RCC 7860 (cell line): ENCODE measurements at regions not wholly inside any gene's neighbourhood (a gene's known extent, or its start where the extent isn't known, plus 50 kb on each side); places are given as distances from the start of the nearest gene placed in this dataset.
A peak's percentile ranks its signal among the peaks of the same experiment; 100 is the strongest.
"Not testable (repeated sequence)": the region's sequence is repeated elsewhere in the genome, so short reads cannot be mapped to it uniquely, and the experiment has no call there.

Source experiments
- DNase-seq: peaks from one replicate; pipeline ENCODE4 v3.0.0-alpha.2; 2015; ENCODE audit warnings: low spot score
- FAIRE-seq: peaks from 2 replicates; lab custom pipeline; 2012; peaks lifted over from hg19 to GRCh38; lab: Jason Lieb, UNC

GRCh38 chr3:130569461-130570365 lies 52.7 kb downstream of the COL6A6 start:
- FAIRE-seq: no peak
- DNase-seq: no peak

GRCh38 chr3:130572769-130573168 lies 55.8 kb downstream of the COL6A6 start:
- DNase-seq (no peak), FAIRE-seq (no peak)

DNA sequence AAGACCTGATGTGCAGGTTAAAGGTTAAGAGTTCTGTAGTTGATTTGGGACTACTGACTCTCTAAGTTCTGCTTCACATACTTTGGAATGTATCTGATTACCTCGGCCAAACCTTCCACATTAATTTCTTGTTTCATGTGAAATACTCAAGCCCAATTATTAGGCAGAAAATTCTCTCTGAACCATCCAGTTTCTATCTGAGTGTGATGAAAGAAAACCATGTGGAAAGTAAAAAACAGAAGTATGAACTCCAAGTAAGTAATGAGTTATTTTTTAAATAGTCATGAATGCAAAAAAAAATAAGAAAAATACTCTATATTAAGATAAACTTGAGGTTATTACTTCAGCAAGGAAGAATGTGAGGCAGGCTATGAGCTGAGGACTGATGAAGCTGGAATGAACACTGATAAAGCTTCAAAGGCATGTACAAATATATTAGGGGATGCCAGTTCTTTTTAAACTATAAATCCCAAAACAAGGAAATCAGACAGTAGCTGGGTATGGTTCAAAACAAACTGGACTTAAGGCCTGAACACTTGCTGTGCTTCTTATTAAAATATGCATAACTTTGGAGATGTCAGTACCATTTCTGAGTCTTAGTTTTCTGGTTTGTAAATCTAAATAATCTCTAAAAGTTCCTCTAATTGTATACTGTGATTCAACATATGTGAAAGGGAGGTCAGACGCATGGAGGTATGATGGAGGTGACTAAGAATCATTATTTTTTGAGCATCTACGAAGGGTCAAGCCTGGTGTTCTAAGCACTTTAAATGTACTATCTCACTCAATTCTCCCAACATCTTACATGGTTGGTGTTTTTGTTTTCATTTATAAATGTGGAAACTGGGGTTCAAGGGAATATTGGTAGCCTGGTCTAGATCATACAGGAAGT lies 59.6 kb downstream of the COL6A6 start:
- no peak for FAIRE-seq
- DNase-seq: no peak

DNA sequence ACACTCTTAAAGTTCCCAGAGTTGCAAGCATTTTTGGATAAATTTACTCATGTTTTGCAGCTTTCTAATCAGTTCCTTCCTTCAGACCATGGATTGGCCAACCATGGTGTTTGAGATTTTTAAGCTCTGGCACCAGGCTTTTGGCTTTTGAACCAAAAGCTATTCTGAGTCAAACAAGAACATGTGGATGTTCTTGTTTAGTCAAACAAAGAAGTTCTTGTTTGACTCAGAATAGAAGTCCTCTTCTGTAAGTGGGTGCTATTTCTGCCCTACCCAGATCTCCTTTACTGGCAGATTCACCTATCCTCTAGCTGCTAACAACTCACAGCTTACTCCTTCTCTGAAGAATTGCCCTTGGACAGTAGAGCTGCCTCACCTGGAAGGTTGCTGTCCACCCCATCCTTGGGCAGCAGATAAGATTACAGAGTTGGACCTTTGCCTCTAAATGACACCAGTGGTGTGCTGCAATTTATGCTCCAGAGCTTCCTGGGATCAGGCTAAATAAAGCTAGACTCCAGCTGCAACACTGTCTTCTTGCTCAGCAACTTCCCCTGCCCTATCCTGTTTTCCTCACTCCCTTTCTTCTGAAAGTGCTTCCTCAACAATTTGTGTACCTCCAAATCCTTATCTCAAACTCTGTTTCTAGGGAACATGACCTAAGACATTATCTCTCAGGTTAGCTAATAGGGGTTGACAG lies 65.6 kb downstream of the COL6A6 start:
- no peak for DNase-seq
- no peak for FAIRE-seq

DNA sequence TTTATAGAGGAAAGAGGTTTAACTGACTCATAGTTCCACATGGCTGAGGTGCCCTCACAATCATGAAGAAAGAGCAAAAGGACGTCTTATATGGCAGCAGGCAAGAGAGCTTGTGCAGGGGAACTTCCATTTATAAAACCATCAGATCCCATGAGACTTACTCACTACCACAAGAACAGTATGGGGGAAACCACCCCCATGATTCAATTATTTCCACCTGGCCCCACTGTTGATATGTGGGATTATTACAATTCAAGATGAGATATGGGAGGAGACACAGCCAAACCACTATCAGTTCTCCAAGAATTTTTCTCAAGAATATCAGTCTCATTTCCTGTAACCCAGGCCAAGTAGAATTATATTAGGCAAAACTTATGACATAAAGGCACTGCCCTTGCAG lies 77.8 kb downstream of the COL6A6 start:
- not testable (repeated sequence) for FAIRE-seq
- peak; percentile 57 for DNase-seq

GRCh38 chr3:130596484-130596883 lies 79.5 kb downstream of the COL6A6 start:
- no peak for FAIRE-seq

GRCh38 chr3:130601442-130601971 lies 84.5 kb downstream of the COL6A6 start:
- FAIRE-seq: no peak
- DNase-seq: no peak

More at GRCh38 chr3:130596484-130596883, 79.5 kb downstream of the COL6A6 start:
- no peak for DNase-seq

- DNase-seq (no peak), FAIRE-seq (no peak)
Measured at GRCh38 chr3:130604806-130605205, 87.8 kb downstream of the COL6A6 start.

GRCh38 chr3:130606336-130606735 lies 89.4 kb downstream of the COL6A6 start:
- no peak for DNase-seq
- FAIRE-seq: no peak

GRCh38 chr3:130607553-130608154 lies 90.7 kb downstream of the COL6A6 start:
- no peak for FAIRE-seq
- DNase-seq: no peak

DNA sequence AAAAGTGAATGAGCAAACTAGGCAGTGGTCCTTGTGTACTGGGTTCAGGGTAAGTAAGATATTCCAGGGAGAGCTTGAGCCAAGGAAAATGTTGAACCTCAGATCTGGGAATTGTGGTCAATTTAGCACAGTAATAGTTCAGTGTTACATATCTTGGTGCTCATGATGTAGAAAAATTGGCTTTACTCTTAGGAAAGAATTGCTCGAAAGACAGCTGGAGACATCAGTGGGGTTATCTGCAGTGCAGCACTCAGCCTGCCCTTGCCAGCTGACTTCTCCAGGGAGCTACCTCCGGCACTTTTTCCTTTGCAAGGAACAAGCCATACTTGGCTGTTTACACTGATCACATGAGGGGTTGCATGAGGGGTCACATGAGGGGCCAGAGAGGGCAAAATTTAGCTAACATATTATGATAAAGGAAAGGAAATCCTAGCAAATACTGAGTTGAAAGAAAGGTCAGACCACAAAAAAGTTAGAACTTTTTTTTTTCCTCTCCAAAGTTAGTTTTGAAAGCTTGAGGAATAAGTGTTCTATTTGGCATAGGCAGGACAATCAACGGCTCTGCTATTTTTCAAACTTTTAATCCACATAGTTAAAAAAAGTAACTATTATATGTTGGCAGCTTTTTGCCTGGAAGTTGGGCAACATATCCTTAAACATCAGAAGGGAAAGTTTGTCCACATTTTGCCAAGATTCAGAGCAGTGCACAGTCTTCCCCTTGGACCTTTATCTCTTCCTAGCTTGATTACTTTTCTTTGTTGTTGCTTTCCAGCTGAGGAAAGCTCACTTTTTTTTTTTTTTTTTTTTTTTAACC lies 92.4 kb downstream of the COL6A6 start:
- FAIRE-seq: no peak
- no peak for DNase-seq

DNA sequence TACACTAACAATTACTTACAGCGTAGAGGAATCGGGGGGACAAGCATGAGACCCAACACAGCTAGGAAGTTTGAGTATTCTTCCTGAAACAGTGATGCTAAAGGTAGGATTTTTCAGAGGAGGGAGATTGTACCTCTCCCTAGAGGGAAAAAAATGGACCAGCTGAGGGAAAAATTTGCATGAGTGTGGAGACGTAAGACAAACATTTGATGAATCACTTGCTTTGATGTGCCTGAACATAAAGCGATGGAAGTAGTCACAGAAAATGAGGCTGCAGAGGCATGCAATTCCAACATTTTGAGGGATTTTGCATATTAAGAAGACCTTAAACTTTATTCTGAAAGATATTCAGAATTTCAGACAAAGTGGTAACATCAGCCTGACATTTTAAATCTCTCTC lies 102.2 kb downstream of the COL6A6 start:
- FAIRE-seq: no peak

DNA sequence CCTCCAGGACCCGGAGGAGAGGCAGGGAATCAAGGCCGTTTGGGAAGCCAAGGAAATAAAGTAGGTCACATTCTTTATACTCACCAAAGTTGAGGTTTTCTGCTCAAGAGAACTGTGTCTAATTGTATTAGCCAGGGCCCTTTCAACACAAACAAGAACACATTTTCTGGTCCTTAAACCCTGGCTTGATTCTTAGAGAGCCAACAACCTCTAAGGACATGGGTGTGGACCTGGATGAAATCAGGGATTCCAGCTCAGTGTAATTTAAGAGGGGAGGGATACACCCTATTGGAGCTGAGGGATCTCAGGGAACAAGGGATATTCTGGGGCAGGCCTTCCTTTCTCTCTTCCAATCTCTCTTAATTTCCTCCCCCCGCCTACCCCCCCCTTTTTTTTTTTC lies 104.8 kb downstream of the COL6A6 start:
- no peak for DNase-seq
- no peak for FAIRE-seq

More for the DNA sequence above, 102.2 kb downstream of the COL6A6 start:
- no peak for DNase-seq

DNA sequence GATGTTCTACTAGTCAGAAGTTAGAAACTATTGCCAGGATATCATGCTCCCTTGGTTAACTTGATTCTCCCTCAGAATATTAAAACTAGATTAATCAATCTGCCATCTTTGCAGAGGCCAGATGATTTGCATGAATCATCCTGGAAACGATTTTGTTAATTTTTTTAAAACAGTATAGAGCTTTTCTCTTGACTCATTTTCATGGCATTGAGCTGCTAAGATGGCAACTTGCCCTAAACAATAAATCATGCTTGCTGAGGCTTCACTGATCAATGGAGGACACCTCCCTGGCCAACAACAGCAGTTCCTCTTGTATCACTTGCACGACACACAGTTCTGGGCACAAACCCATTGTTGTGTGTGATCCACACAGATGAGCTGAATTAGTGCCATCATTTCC lies 109.1 kb downstream of the COL6A6 start:
- DNase-seq: no peak
- FAIRE-seq: no peak

GRCh38 chr3:130627143-130627855 lies 110.3 kb downstream of the COL6A6 start:
- DNase-seq (no peak), FAIRE-seq (no peak)

DNA sequence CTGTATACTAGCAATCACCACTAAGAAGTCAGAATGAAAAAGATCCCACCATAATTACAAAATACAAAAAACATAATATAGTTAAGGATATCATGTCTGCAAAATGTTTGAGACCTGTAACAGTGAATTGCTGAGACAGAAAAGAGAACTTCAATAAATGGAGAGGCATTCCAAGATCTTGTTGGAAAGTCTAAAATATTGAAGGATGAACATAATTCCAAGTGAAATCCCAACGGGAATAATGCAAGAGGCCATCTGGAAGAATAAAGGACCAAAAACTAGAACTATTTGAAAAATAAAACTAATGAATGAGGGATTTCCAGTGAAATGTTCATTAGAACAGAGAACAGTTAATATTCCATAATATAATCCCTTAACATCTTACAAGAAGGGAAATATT lies 110.9 kb downstream of the COL6A6 start:
- FAIRE-seq: no peak
- DNase-seq: no peak
